Hematopoietic multipotent progenitor cell treated with erythropoietin and hydrocortisone succinate and interleukin-3 and kit ligand, for 4 days (in vitro differentiated cells): ENCODE measurements at regions not wholly inside any gene's neighbourhood (a gene's known extent, or its start where the extent isn't known, plus 50 kb on each side); places are given as distances from the start of the nearest gene placed in this dataset.
A peak's percentile ranks its signal among the peaks of the same experiment; 100 is the strongest.
"Not testable (repeated sequence)": the region's sequence is repeated elsewhere in the genome, so short reads cannot be mapped to it uniquely, and the experiment has no call there.

ENCODE experiments used
- DNase-seq: peaks from one replicate; pipeline ENCODE4 v3.0.0-alpha.2; 2015

DNA sequence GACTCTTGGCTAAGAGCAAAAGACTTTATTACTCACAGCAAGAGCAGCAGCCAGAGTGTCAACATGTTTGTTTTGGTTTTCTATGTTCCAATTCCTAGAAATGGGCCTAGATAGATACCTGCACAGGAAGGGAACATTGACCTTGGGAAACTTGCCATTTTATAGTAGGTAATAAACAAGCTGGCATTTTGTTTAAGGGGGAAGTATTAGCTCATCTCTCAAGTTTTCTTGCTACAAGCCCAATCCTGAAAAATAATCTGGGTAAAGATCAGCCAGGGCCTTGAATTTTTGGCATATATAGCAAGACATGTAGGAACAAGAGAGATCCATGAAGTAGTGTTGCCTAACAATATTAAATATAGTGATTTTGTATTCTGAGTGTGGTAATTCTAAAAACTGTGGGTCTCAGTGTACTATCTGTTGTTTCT is 51.4 kb upstream of the RGL1 start:
- no peak for DNase-seq

GRCh38 chr1:183744132-183744913 is 60.6 kb upstream of the RGL1 start:
- no peak for DNase-seq

GRCh38 chr1:183742355-183742754 is 62.6 kb upstream of the RGL1 start:
- no peak for DNase-seq

DNA sequence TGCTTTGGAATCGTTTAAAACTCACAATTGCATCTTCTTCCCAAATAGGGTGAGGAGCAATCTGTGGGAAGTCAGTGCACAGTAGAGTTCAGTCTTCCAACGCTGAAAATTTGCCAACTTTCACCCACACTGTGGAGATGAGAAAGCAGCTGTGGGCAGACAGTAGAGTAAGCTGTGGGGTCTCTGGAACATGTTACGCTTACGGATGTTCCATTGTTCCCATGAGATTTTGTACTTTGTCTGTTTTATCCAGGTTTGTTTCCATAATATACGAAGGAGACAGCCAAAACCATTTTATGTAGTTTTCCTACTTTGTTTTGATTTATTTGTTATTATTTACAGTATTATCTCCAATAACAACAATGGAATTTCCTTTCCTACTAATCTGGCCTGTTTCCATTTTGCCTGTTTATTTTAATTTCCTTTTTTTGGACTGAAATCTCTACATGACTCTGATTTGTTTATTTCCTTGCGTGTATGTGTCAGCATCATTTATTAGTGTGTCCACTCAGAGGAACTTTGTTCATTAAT is 65.1 kb upstream of the RGL1 start:
- DNase-seq: no peak

- DNase-seq: no peak
Observed at GRCh38 chr1:183739082-183739481, 65.8 kb upstream of the RGL1 start.

DNA sequence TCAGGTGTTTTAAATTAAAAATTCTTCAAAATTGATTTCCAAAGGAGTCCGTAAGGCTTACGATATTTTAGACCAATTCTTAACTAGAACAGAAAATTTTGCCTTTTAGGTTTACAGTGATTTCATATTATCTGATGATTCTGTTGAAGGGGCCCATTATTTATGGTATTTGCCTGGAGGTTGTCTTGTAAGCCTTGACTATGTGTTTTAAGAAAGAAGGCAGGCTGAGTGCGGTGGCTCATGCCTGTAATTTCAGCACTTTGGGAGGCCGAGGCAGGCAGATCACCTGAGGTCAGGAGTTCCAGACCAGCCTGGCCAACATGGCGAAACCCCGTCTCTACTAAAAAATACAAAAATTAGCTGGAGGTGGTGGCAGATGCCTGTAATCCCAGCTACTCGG is 67.0 kb upstream of the RGL1 start:
- DNase-seq: not testable (repeated sequence)

DNA sequence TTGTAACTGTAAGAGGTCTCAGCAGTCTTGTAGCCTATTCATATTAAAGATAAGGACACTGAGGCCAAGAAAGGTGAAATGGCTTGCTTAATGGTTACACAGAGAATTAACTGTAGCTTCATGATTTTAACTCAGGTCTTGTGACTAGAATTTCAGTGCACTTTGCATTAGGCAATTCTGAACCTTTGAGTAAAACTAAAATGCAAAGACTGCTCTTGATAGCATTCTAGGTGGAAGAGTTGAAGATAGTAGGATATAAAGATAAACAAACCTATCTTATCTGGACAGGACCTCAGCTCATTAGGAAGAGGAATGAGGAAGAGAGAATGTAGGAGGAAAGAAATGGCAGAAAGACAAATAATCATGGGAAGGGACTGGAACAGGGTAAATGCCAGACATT is 68.6 kb upstream of the RGL1 start:
- DNase-seq: no peak

DNA sequence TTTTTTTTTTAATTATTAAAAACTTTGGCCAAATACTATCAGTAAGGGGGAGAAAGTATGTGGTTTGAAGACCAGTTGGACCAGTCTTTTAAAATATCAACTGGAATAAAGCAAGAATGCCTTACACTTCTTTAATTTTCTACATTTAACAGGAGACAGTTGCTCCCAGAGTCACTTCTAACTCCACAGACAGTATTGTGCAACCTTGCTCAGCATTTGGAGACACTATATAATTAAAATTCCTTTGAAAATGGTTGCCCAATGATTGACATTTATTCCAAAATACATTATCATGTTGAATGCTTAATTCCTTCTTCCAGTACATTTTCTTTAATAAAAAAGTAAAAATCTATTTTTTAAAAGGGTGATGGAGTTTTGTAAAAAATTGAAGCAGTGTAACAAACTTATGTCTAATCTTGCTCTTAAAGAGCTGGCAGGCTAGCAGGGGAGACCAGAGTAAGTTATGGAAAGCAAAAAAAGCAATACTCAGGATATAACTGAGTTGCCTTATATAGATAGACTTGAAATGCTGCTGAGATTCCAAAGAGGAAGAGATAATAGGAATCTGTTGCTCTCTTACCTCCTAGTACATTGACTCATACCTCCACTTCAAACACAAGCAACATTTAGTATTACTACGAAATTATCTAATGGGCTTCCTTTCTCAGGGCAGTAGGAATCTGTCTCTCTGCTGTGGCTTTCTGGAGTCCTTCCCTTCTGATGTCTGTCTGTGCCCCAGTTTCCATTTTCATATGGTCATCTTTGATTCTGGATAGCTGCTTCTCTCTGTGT is 69.7 kb upstream of the RGL1 start:
- DNase-seq: no peak

GRCh38 chr1:183734543-183735036 is 70.3 kb upstream of the RGL1 start:
- DNase-seq: no peak

GRCh38 chr1:183733715-183734114 is 71.2 kb upstream of the RGL1 start:
- DNase-seq: peak; percentile 18

DNA sequence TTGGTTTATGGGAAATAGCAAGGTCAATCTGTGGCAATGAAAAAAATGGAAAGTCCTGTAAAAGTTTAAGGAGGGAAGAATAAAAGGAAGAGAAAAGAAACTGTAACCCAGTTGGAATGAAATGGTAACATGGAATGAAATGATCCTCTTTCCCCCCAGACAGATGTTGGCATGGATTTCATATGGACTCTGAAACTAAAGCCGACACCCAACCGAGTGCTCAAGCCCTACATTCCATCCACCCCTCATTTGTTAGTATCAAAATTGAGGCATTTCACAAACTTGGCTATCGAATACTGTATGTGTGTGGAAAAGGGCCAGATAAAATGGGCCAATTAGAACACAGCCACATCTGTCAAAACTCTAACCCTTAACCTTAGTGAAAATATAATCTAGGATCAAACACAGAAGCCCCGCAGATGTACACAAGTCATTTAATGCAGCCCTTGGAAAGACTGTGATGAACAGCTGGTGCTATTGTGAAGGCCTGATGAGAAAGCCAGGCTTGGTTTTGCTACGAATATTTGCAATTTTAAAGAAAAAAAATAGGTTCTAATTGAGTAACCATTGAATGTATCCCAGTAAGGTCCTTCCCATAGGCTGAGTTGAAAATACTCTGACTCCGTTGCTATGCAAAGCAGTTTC is 72.6 kb upstream of the RGL1 start:
- no peak for DNase-seq

DNA sequence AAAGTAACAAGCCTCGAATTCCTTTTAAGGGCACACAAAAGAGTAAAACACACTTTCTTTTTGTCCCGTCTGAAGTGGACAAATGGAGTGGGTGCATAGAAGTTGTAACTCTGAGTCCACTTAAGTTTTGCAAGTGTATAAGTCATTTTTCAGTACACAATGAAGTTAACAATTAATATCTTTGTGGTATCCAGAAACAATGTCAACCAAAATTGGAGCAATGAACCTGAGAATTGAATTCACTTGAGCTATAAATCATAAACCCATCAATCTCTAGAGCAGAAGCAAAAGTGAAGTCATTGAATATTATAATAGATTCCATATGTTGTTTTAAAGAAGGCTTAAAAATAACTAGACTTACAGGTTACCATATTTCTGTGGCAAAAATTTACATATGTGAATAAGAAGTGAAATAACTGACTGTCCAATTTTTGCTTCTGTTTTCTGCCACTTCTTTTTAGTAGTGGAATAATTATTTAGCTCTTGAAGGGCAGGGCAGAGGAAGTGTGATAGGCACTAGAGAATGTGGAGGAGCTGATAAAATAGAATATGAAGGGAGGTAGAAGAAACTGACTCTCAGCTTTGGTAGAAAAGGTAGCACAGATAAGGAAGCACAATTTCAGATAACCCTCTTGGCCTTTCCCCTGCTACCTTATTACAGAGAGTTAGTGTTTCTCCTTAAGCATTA is 73.9 kb upstream of the RGL1 start:
- peak; percentile 79 for DNase-seq

DNA sequence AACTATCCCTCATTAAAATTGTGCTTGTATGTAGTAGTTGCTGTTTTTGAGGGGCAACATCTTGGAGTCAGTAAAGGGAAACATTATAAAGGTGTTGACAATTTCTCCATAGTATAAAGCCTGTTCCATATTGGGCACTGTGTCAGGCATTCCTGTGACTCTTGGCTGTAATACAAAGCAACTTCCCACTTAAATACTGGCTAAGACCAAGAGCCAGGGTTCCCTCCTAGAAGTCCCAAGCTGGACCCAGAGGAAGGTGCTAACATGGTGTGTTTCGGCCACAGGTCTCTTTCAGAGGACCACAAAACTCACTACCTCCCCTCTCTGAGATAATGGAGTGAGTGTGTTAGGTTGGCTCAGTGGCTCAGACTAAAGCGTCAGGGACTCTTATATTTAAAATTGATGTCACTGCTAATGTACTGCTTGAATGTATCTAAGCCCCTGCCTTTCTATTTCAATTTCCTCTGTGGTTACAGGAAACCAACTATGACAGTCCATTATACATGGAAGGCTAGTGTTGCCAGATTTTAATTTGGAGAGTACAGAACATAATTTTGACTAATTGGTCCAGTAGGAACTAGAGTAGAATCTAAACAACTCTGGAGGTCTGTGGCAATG is 74.7 kb upstream of the RGL1 start:
- peak; percentile 36 for DNase-seq

DNA sequence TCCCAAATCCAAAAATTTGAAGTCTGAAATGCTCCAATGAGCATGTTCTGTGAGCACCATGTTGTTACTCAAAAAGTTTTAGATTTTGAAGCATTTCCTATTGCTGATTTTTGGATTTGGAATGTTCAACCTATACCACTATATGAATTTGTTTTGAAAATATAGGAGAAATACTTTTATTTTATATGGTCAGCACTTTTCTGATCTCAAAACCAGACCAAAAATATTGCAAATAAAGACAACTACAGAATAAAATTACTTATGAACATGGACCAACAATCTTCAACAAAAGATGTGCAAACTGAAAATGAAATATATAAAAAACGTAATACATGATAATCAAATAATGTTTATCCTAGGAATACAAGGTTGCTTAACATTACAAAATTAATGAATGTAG is 73.7 kb upstream of the APOBEC4 start:
- DNase-seq: no peak

DNA sequence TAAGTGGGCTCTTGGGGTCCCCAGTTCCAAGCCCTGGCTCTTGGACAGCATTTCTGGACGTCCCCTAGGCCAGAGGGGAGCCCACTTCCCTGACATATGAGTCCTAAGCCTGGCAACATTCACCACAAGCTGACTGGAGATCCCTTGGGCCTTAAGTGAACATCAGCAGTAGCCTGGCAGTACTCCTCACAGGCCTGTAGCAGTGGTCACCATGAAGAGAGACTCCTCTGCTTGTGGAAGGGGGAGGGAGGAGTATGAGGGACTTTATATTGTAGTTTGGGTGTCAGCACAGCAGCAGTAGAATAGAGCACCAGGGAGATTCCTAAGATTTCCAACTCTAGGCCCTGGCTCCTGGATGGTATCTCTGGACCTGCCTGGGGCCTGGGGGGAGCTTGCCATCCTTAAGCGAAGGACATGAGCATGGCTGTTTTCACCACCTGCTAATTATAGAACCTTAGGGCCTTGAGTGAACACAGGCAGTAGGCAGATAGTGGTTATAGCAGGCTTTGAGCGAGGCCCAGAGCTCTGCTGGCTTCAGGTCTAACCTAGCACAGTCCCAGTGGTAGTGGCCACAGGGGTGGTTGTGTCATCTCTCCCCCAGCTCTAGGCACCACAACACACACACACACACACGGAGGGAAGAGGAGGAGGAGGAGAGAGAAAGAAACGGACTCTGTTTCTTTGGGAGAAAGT is 71.4 kb upstream of the APOBEC4 start:
- DNase-seq: no peak

- DNase-seq: no peak
Observed at GRCh38 chr1:183723571-183723970, 70.5 kb upstream of the APOBEC4 start.

DNA sequence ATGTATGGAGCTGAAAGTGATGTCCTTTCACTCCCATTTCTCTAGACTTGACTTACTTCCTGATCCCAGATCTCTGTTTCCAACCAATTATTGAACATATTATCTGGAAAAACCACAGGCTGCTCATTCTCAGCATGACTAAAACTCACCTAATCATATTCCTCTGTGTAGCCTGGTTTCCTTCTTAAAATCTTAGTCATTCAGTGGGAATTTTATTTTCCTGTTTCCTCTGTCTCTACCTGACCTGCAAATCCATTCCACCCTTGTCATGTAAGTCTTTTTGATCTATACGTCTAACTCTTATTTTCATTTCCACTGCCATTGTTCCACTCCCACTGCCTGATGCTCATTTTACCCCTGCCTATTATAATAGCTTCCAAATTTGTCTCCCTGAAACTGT is 67.9 kb upstream of the APOBEC4 start:
- no peak for DNase-seq

DNA sequence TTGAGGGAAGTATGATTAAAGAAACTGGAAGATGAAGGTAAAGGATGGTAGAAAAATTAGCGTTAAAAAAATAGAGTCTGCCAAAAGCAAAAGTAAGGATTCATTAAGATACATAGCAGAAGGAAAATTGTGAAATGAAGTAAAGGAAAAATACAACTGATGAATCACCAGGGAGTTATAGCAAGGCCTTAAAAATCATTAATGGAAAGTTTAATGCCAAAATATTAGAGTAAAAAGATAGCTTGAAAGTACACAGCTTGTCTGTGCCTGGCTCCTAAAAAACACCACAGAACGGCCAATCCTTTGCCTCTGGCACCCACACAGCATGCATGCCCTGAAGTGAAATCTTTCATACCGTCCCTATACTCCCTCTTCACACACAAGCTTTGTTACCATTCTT is 66.9 kb upstream of the APOBEC4 start:
- no peak for DNase-seq

- DNase-seq: no peak
Observed at GRCh38 chr1:183719289-183719688, 66.2 kb upstream of the APOBEC4 start.

DNA sequence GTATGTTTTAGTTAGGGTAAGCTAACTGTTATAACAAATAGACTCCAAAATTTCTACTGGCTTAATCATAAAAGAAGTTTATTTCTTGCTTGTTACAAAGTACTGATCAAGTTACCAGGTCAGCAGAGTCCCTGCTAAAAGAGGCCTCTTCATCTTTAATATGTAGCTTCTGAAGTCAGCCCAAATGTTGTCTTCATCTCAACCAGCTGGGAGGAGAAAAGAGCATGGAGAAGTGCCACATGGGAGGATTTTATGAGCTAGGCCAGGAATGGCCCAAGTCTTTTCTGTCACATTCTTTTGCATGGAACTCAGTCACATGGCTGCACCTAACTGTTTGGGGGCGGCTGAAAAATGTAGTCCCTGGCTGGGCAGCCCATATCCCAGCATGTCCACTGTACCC is 63.2 kb upstream of the APOBEC4 start:
- no peak for DNase-seq

DNA sequence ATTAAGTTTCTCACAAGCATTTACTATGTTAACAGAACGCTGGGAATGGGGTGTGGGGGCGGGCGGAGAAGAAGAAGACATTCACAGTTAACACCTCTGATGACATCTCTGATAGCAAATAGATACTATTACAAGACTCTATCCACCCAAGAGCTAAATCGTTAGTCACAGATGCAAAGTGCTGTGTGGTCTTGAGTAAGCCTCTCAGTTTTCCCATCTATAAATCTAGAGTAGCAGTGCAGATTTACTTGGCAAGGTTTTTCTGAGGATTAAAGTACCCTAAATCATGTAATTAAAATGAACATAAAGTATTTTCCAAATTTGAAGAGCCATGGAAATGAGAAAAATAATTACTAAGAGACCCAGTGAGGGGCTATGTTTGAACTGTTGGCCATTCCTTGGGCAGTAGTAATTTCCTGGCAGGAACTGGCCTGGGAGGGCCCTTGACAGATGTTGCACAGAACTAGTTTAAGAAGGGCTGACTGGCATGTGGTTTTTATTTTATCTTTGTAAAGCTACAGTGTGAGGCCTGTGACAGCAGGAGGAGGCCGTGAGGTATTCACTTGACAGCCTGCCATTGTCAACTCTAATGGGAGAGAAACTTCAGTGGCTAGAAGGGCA is 58.7 kb upstream of the APOBEC4 start:
- peak; percentile 24 for DNase-seq
